IMR-90 (cell line): ENCODE measurements at regions not wholly inside any gene's neighbourhood (a gene's known extent, or its start where the extent isn't known, plus 50 kb on each side); places are given as distances from the start of the nearest gene placed in this dataset.

Experiments used
- BHLHE40 ChIP-seq: fragments of 150-350 bp; IDR thresholded peaks from 2 replicates; pipeline ENCODE4 v1.6.1; 2016; ENCODE audit warnings: mild to moderate bottlenecking, low read depth, low read length
- CEBPB ChIP-seq: IDR thresholded peaks from 2 replicates; pipeline ENCODE4 v1.6.1; 2012; ENCODE audit warnings: low read depth, low read length, improper control_type of control experiment
- FOS ChIP-seq: fragments of 150-350 bp; IDR thresholded peaks from 2 replicates; pipeline ENCODE4 v1.6.1; 2016; ENCODE audit warnings: low read depth, low read length
- MAFK ChIP-seq: IDR thresholded peaks from 2 replicates; pipeline ENCODE4 v1.6.1; 2012; ENCODE audit warnings: low read depth, low read length, improper control_type of control experiment
- MAZ ChIP-seq: IDR thresholded peaks from 2 replicates; pipeline ENCODE4 v1.6.1; 2012; ENCODE audit warnings: low read depth, mild to moderate bottlenecking, low read length, improper control_type of control experiment, moderate library complexity, borderline replicate concordance
- MXI1 ChIP-seq: IDR thresholded peaks from 2 replicates; pipeline ENCODE4 v1.6.1; 2012; ENCODE audit warnings: low read depth, mild to moderate bottlenecking, low read length, moderate library complexity, borderline replicate concordance
- NFE2L2 ChIP-seq: fragments of 150-350 bp; IDR thresholded peaks from 2 replicates; pipeline ENCODE4 v1.6.1; 2016; ENCODE audit warnings: low read depth, mild to moderate bottlenecking, low read length
- POLR2A ChIP-seq: IDR thresholded peaks from 2 replicates; pipeline ENCODE4 v1.6.1; 2012; ENCODE audit warnings: mild to moderate bottlenecking, low read depth, low read length
- RAD21 ChIP-seq: IDR thresholded peaks from 2 replicates; pipeline ENCODE4 v1.6.1; 2012; ENCODE audit warnings: low read length, improper control_type of control experiment
- RCOR1 ChIP-seq: IDR thresholded peaks from 2 replicates; pipeline ENCODE4 v1.6.1; 2012; ENCODE audit warnings: mild to moderate bottlenecking, low read length, improper control_type of control experiment; ENCODE audit not compliant: insufficient replicate concordance
- RFX5 ChIP-seq: IDR thresholded peaks from 2 replicates; pipeline ENCODE4 v1.8.0; 2012; ENCODE audit warnings: low read depth, mild to moderate bottlenecking, low read length, moderate library complexity
- TF ChIP-seq, protein P1 (sequence below): conservative IDR thresholded peaks from 2 replicates; pipeline ENCODE4 v1.5.1; 2012; ENCODE audit warnings: mild to moderate bottlenecking, low read depth, low read length, improper control_type of control experiment
- TF ChIP-seq, protein P2 (sequence below): fragments of 150-350 bp; IDR thresholded peaks from 2 replicates; pipeline ENCODE4 v1.6.1; 2017; ENCODE audit warnings: mild to moderate bottlenecking, antibody characterized with exemption, low read length, low read depth

DNA sequence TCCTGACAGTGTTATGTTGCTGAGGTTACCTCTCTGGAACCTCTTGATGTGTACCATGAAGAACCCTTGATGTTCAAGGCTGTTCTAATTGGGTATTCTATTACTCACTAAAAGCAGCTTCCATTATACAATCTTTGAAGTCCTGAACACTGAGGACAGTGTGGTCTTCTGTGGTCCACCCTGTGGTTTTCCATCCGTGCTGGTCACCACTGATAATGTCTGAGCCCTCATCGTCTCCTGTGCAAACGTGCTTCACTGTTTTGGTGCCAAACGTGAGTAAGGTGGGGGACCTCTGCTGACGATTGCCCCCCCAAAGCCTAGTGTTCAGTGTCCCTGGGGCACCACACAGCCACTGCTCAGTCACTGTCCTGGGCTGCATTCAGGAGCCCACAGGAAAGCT, 259.7 kb upstream of the ANKRD55 start:
- TF ChIP-seq BHLHE40 = no peak
- TF ChIP-seq CEBPB = no peak
- TF ChIP-seq, protein P1, sequence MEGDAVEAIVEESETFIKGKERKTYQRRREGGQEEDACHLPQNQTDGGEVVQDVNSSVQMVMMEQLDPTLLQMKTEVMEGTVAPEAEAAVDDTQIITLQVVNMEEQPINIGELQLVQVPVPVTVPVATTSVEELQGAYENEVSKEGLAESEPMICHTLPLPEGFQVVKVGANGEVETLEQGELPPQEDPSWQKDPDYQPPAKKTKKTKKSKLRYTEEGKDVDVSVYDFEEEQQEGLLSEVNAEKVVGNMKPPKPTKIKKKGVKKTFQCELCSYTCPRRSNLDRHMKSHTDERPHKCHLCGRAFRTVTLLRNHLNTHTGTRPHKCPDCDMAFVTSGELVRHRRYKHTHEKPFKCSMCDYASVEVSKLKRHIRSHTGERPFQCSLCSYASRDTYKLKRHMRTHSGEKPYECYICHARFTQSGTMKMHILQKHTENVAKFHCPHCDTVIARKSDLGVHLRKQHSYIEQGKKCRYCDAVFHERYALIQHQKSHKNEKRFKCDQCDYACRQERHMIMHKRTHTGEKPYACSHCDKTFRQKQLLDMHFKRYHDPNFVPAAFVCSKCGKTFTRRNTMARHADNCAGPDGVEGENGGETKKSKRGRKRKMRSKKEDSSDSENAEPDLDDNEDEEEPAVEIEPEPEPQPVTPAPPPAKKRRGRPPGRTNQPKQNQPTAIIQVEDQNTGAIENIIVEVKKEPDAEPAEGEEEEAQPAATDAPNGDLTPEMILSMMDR = no peak
- TF ChIP-seq RAD21 = no peak
- TF ChIP-seq MXI1 = no peak
- no peak for TF ChIP-seq POLR2A
- no peak for TF ChIP-seq FOS
- TF ChIP-seq MAZ = no peak
- no peak for TF ChIP-seq NFE2L2
- no peak for TF ChIP-seq RCOR1
- TF ChIP-seq MAFK = no peak
- TF ChIP-seq, protein P2, sequence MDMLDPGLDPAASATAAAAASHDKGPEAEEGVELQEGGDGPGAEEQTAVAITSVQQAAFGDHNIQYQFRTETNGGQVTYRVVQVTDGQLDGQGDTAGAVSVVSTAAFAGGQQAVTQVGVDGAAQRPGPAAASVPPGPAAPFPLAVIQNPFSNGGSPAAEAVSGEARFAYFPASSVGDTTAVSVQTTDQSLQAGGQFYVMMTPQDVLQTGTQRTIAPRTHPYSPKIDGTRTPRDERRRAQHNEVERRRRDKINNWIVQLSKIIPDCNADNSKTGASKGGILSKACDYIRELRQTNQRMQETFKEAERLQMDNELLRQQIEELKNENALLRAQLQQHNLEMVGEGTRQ = no peak
- no peak for TF ChIP-seq RFX5
